ENCODE measurements at regions not wholly inside any gene's neighbourhood (a gene's known extent, or its start where the extent isn't known, plus 50 kb on each side); places are given as distances from the start of the nearest gene placed in this dataset.

- H3K9me3 Mint-ChIP-seq: peaks cover 0 to 1% (median 0%) of the 10 kb centered on the region in 7 donors
- Histone ChIP-seq H3K27ac (ENCODE audit: low read depth in 1 of 2, low read length in 2 of 2) (no peak overlapping the region), H2AFZ (ENCODE audit: insufficient read depth, low read depth, low read length, poor library complexity, severe bottlenecking) (no peak overlapping the region), H3K9ac (ENCODE audit: insufficient read depth, low read length, poor library complexity, severe bottlenecking) (no peak overlapping the region), H3K27me3 (ENCODE audit: control insufficient read depth in 2 of 2, insufficient read depth in 2 of 2, low read length in 2 of 2) (no peaks in the 10 kb centered on the region), H3K4me3 (replicated peaks in 1 of 3; ENCODE audit: low read depth in 2 of 3, low read length in 3 of 3) (no peak overlapping the region), H3K79me2 (ENCODE audit: insufficient read depth, low read length) (no peaks in the 10 kb centered on the region), H3K9me3 (replicated peaks in 1 of 2; ENCODE audit: control insufficient read depth in 1 of 2, insufficient read depth in 1 of 2, low read length in 2 of 2) (no peaks in the 10 kb centered on the region), H3K4me2 (replicated peaks; ENCODE audit: extremely low read depth, low read length, poor library complexity, severe bottlenecking) (no peak overlapping the region), H3K4me1 (ENCODE audit: control insufficient read depth in 1 of 2, insufficient read depth in 2 of 2, low read length in 2 of 2) (no peaks in the 10 kb centered on the region), H4K20me1 (ENCODE audit: insufficient read depth, low read length) (no peaks in the 10 kb centered on the region), H3K36me3 (replicated peaks in 1 of 2; ENCODE audit: control insufficient read depth in 1 of 2, insufficient read depth in 2 of 2, low read length in 2 of 2) (no peaks in the 10 kb centered on the region)
- no peaks in the 10 kb centered on the region for H3K4me1 Mint-ChIP-seq
- H3K4me3 Mint-ChIP-seq: no peak overlapping the region
- no peaks in the 10 kb centered on the region for H3K36me3 Mint-ChIP-seq
- peaks cover 0 to 2% (median 0%) of the 10 kb centered on the region in 3 donors for H3K27me3 Mint-ChIP-seq (ENCODE audit: low read depth in 3 of 3)
- no peak for DNase-seq
- intact Hi-C loops (cut with micrococcal nuclease): no loop called here
- 100% methylated on average over 1 of the region's 1 CpG for WGBS (ENCODE audit: insufficient coverage)
- no peak for TF ChIP-seq CTCF (IDR thresholded peaks at IDR 0.05)
- H3K27ac Mint-ChIP-seq: no peak overlapping the region
Measured at GRCh38 chr6:125547381-125547780, 202.1 kb upstream of the HEY2 start.

DNA sequence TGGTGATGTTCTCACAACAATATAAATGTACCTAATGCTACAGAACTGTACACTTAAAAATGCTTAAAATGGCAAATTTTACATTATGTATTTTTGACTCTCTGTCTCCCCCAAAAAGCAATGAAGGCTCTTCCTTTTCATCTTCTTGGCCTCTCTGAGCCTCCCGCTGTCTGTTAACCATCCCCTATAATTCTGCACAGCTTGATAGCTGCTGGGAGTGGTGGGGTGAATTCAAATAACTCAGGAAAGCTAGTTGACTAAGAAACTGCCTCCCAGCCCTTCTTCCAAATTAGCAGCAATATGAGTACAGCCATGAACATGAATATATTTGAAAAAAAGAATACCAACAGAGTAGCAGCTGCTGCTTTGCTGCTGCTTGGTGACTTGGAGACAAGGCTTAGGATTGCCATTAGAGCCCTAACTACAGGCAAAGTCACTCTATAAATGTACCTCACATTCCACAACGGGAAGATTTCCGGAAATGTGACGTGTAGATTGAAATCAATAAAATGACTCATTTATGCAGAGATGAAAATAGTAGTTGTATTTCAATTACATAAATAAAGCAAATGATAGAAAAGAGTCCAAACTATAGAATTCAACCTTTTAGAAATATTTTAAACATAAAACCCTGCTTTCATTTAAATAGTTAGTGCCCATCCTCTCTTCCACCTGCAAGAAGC is 200.1 kb upstream of the HEY2 start:
- Histone ChIP-seq H3K27me3 (ENCODE audit: control insufficient read depth in 2 of 2, insufficient read depth in 2 of 2, low read length in 2 of 2) (no peaks in the 10 kb centered on the region), H3K4me3 (replicated peaks in 1 of 3; ENCODE audit: low read depth in 2 of 3, low read length in 3 of 3) (no peak overlapping the region), H2AFZ (ENCODE audit: insufficient read depth, low read depth, low read length, poor library complexity, severe bottlenecking) (no peak overlapping the region), H3K79me2 (ENCODE audit: insufficient read depth, low read length) (no peaks in the 10 kb centered on the region), H3K27ac (ENCODE audit: low read depth in 1 of 2, low read length in 2 of 2) (no peak overlapping the region), H3K9ac (ENCODE audit: insufficient read depth, low read length, poor library complexity, severe bottlenecking) (no peak overlapping the region), H4K20me1 (ENCODE audit: insufficient read depth, low read length) (no peaks in the 10 kb centered on the region), H3K4me1 (ENCODE audit: control insufficient read depth in 1 of 2, insufficient read depth in 2 of 2, low read length in 2 of 2) (no peaks in the 10 kb centered on the region), H3K9me3 (replicated peaks in 1 of 2; ENCODE audit: control insufficient read depth in 1 of 2, insufficient read depth in 1 of 2, low read length in 2 of 2) (no peaks in the 10 kb centered on the region), H3K4me2 (replicated peaks; ENCODE audit: extremely low read depth, low read length, poor library complexity, severe bottlenecking) (no peak overlapping the region), H3K36me3 (replicated peaks in 1 of 2; ENCODE audit: control insufficient read depth in 1 of 2, insufficient read depth in 2 of 2, low read length in 2 of 2) (no peaks in the 10 kb centered on the region)
- H3K27me3 Mint-ChIP-seq (ENCODE audit: low read depth in 3 of 3): no peaks in the 10 kb centered on the region
- H3K4me3 Mint-ChIP-seq: no peak overlapping the region
- H3K27ac Mint-ChIP-seq: no peak overlapping the region
- no peaks in the 10 kb centered on the region for H3K36me3 Mint-ChIP-seq
- no peaks in the 10 kb centered on the region for H3K4me1 Mint-ChIP-seq
- H3K9me3 Mint-ChIP-seq: peaks cover 0 to 1% (median 0%) of the 10 kb centered on the region in 7 donors
- no peak for DNase-seq
- no CpG with 5 or more reads among the region's 4 CpGs for WGBS (ENCODE audit: insufficient coverage)
- intact Hi-C loops (cut with micrococcal nuclease): no loop called here
- no peak for TF ChIP-seq CTCF (IDR thresholded peaks at IDR 0.05)
